Ureter (tissue), 1 donor: ENCODE measurements at regions not wholly inside any gene's neighbourhood (a gene's known extent, or its start where the extent isn't known, plus 50 kb on each side); places are given as distances from the start of the nearest gene placed in this dataset.
"Not testable (repeated sequence)": the region's sequence is repeated elsewhere in the genome, so short reads cannot be mapped to it uniquely, and the experiment has no call there.

ENCODE experiments used
- DNase-seq: peaks from one replicate; pipeline ENCODE4 v3.0.0-alpha.2; 2020; ENCODE audit warnings: low spot score
- donor health status: DM: yes; HTN: yes; CAD: no.

DNA sequence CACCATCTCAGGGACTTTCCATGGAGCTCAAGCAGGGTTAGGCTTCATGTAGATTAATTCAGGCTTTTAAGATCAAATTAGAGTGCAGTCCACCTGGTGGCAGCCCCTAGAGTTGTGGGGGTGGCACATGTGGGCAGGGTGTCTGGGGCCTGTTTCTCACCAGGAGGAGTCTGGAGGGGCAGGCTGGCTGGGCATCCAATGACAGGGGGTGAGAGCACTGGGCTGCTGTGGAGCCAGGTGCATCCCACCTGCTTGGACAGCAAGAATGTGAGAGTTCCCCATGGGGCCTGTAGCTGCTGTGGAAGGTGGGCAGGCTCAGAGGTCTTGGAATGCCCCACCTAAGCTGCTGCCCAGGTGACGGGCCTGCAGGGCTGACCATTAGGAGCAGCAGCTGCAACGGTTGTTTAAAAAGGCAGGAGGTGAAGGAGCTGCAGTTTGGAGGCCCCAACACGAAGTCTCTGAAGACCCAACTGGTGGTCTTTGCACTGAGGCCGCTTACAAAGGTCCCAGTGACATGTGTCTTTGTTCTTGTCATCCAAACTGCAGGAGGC, 686.3 kb upstream of the HS6ST1 start:
- DNase-seq: no peak

DNA sequence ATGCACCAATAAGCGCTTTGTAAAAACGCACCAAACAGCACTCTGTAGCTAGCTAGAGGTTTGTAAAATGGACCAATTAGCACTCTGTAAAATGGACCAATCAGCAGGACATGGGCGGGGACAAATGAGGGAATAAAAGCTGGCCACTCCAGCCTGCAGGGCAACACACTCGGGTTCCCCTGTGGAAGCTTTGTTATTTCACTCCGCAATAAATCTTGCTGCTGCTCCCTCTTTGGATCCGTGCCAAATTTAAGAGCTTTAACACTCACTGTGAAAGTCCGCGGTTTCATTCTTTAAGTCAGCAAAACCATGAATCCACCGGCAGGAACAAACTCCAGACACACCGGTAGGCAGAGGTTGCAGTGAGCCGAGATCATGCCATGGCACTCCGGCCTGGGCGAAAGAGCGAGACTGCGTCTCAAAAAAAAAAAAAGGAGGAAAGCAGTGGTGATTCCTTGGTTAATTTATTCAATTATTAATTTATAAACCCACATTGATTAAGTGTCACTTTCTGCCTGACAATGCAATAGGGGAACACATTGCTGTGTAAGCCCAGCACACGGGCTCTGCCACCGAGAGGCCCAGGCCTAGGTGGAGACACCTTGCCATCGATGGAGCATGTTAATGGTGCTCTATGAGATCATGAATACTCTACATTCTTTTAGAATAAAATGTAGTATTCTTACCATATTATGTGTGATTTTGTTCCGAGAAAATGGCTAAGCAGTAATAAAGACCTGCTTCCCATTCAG, 687.6 kb upstream of the HS6ST1 start:
- no peak for DNase-seq

DNA sequence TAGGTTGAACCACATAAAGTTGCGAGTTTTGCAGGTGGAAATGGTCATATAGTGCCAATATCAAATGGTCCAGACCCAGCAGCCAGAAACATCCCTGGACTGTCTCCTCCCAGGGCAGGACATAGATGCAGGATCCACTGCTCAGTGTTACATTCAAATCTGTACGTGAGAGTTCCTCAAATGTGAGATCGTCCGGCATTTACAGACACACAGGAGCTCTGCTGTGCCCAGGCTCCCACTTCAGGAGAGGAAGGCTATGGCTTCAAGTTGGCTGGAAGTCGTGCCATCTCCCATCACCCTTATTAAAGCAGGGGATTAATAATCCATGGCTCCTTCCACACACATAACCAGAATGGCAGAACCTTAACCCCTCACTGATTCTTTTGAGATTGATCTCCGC, 688.2 kb upstream of the HS6ST1 start:
- DNase-seq: no peak

DNA sequence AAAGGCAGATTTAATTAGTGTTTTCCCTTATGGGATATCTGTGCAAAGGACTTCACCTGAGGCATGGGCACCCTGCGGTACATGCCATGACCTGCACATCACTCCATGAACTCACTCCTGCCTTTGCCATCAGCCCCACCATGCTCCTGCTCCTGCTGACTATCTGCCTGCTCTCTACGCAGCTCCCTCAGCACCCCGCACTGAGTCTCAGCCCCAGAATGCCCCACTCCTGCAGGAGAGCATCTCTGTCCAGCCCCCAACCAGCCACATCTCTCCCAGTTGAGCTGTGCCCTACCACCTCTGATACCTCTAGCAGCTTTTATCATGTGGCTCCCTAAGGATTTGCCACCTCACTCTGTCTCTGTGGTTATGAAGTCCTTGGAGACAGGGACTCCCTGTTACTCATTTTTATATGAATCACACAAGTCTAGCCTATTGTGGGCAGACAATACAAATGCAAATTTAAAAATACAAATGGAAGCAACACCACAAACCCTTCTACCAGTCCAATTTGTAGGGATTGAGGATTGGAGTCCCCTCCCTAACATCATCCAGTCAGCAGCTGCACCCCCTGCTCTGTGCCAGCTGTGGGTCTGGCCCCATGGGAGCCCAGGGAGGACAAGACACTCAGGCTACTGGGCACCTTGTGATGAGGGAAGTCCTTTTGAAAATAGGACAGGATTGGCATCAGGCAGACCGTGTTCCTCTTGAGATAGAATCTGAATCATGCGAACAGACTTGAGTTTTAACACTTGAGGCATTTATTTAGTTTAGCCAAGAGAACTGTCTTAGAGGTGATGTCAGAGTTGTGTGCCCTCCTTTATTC, 689.6 kb upstream of the HS6ST1 start:
- DNase-seq: no peak

DNA sequence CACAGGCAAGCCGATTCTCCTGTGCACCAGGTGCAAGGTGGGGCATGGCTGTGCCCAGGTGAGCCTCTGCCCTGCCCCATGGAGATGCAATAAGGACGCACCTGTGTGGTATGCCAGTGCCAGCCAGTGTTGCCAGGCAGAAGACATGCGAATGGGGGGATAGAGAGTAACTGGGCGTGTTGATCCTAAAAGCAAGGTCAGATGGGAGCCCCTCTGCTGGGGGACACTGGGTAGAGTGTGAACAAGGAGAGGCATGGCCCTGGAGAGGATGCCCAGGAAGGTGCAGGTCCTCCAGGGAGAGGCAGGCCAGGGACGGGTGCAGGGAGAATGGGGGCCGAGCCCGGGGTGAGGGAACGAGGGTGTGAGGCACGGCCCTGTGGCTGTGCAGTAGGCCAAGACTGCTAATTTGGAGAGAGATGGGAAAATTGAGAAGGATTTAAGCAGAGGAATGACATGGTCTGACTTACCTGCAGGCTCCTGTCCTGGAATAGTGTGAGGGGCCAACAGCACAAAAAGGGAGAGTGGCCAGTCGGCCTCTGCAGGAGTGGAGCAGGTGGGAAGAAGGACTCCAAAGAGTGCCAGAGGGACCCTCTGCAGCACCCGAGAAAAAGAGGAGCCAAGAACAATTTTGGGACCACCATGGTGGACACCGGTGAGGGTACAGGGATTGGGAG, 690.4 kb upstream of the HS6ST1 start:
- no peak for DNase-seq

DNA sequence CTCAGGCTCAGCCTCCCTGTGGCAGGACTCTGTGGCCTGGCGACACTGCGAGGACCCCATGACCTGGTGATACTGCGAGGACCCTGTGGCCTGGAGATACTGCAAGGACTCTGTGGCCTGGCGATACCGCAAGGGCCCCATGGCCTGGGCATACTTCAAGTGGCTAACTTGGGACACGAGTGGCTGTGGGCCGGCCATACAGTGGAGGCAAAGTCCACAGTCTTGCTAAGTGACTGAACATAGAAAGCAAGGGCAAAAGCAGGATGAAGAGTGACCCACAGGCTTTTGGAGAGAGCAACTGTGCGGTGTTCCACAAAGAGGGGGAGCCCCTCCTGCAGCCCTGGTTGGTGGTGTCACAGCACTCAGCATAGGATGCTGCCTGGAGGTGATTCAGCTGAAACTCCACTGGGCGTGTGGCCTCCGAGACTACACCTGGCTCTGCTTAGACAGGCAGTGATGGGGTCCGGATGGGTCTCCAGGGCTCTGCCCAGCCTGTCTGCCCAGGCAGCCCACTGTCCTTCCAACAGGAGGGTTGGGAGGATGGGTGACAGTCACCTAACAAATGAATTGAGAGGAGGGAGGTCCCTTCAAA, 691.0 kb upstream of the HS6ST1 start:
- no peak for DNase-seq

DNA sequence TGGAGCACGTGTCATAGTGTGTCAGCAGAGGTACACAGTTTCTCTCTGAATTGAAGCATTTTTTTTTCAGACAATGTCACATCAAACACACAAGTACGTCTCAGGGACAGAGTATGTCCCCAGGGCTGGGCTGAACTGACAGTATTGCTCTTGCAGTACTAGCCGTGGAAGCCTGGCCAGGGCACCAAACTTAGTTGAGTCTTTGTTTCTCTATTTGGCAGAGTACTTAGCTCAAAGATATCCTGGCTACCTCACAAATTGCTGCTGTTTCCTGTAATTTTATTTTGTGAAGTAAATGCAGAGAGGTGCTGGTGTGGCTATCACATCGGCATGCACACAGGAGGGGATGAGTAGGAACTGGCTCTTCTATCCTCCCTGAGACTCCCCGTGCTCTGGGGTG, 691.6 kb upstream of the HS6ST1 start:
- no peak for DNase-seq

DNA sequence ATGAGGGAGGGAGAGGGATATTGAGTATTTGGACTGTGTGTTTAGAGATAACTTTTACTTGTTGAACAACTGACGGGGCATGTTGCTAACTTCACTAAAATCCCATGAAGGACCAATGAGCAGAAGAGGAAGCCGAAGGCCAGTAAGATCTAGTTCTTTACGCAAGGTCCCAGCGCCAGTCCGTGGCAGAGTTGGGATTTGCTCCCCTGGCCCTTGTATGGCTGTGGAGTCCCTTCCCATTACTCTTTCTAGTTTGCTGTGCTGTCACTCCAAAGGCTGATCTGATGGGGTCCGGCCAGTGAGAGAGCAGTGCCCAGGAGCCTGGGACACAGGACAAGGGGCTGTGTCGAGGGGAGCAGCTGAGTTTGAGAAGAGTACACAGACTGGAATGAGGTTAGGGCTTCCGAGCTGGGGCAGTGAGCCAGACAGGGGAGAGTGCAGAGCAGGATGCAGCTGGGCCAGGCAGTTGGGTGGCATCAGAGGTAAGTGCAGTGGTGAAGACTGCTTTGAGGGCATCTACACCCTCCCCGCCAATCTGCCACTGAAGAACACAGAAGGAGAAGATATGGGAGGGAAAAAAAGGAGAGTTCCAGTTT, 692.9 kb upstream of the HS6ST1 start:
- DNase-seq: no peak

DNA sequence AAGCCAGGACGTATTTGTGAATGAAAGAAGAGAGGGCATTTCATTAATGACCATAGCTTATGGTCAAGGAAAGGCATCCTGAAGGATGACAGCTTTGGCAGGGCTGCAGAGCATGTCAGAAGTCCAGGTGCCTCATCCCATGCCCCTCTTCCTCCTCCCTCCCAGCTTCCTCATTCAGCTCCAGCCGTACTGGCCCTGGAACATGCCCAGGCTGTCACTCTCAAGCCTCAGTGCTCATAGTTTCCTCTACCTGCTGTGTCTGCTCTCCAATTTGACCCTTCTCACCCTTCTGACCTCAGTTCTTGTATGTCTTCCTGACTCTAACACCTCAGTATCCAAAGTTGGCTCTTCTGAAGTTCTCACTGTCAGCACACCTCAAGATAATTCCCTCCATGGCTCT, 695.8 kb upstream of the HS6ST1 start:
- no peak for DNase-seq

DNA sequence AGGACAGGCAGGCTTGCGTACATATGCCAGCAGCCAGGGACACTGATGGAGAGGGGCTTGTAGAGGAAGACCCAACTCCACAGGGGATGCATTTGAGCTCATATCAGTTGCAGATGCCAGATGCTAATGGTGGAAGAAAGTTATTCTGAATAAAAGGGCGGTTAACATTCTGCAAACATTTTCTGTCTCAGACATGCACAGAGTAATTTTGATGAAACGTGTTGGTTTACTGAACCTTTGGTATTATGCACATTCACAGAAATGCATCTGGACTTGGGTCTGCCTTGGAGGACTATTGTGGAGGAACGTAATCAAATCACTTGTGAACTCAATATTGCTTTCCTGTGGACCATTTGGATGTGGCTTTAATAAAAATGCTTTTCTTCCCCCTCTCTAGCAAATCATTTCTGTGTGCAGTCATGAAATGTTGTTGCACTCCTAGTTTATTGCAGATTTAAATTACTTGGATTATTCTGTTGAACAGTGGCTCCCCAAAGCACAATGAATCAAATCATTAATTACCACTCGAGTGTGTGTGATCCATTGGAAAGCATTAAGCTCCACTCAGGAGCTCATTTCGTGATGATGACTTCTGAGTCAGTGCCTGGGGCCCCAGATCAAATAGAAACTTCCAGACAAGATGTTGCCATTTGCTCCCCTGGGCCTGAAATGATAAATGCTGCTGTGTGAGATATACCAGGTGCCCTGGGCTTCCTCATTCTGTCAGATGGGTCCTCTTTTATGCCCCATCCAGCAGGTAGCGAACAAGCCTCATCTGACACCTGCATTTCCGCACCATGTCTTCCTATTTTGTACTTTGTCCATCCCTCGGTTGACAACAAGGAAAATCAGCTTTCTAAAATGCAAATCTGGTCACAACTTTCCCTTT, 697.0 kb upstream of the HS6ST1 start:
- no peak for DNase-seq

DNA sequence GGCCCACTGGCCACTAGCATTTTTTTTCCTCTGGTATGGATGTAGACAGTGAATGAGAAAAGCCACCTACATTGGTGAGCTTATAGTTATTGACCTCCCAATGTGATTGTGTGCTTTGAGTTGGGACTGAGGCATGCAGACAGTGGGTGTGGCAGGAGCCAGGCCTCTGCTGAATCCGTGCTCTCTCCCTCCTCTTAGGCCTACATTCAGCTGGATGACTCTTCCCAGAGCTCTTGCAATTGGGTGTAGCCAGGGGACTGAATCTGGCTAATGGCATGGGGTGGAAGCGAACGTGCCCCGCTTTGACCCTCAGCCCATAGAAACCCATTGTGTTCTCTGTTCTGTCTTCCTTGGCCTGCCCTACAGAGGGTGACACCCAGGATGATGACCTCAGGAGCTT, 698.3 kb upstream of the HS6ST1 start:
- no peak for DNase-seq

DNA sequence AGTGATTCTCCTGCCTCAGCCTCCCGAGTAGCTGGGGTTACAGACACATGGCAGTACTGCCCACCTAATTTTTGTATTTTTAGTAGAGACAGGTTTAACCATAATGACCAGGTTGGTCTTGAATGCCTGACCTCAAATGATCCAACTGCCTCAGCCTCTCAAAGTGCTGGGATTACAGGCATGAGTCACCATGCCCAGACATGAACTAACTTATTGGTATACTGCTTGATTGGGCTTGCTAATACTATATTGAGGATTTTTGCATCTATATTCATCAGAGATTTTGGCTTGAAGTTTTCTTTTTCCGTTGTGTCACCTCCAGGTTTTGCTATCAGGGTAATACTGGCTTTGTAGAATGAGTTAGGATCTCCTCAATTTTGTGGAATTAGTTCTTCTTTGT, 706.1 kb upstream of the HS6ST1 start:
- DNase-seq: no peak

DNA sequence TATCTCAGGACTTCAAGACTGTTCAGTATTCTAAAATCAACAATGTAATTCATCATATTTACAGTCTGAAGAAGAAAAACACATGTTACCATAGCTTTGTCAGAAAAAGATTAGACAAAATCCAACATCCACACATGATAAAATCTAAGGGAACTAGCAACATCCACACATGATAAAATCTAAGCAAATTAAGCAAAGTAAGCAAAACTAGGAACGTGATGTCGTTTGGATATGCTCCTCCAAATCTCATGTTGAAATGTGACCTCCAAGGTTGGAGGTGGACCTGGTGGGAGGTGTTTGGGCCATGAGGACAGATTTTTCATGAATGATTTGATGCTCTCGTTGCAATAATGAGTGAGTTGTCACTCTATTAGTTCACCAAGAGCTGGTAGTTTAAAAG, 717.3 kb upstream of the HS6ST1 start:
- DNase-seq: no peak

DNA sequence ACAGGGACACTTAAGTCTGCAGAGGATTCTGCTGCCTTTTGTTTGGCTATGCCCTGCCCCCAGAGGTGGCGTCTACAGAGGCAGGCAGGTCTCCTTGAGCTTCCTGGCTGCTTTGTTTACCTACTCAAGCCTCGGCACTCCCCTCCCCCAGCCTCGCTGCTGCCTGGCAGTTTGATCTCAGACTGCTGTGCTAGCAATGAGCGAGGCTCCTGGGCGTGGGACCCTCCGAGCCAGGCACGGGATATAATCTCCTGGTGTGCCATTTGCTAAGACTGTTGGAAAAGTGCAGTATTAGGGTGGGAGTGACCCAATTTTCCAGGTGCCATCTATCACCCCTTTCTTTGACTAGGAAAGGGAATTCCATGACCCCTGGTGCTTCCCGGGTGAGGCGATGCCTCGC, 725.0 kb upstream of the HS6ST1 start:
- not testable (repeated sequence) for DNase-seq

DNA sequence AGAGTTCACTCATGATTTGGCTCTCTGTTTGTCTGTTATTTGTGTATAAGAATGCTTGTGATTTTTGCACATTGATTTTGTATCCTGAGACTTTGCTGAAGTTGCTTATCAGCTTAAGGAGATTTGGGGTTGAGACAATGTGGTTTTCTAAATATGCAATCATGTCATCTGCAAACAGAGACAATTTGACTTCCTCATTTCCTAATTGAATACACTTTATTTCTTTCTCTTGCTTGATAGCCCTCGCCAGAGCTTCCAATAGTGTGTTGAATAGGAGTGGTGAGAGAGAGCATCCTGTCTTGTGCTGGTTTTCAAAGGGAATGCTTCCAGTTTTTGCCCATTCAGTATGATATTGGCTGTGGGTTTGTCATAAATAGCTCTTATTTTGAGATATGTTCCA, 727.8 kb upstream of the HS6ST1 start:
- not testable (repeated sequence) for DNase-seq

DNA sequence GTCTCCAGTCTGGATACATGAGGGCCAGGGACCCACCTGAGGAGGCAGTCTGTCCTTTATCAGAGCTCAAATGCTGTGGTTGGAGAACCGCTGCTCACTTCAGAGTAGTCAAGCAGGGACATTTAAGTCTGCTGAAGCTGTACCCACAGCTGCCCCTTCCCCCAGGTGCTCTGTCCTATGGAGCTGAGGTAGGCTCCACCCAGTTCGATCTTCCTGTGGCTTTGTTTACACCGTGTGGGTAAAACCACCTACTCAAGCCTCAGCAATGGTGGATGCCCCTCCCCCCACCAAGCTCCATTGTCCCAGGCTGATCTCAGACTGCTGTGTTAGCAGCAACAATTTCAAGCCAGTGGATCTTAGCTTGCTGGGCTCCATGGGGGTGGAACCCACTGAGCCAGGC, 731.4 kb upstream of the HS6ST1 start:
- no peak for DNase-seq

DNA sequence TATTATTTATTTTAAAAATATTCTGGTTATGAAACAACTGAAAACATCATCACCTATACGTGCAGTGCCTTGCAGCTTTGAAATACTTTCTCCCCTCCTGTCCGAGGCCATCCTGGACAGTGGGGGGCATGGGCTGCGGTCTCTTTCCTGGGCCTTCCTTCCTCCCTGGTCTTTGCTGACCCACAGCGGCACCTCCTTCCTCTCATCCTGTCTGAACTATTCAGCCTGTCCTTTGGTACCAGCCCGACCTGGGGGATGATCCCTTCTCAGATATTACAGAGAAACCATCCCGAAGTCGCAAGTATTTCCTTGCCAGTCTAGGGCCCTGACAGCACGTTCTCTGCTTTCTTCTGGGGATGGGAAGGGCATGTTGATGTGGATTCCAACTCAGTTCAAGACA, 736.6 kb upstream of the HS6ST1 start:
- DNase-seq: no peak

DNA sequence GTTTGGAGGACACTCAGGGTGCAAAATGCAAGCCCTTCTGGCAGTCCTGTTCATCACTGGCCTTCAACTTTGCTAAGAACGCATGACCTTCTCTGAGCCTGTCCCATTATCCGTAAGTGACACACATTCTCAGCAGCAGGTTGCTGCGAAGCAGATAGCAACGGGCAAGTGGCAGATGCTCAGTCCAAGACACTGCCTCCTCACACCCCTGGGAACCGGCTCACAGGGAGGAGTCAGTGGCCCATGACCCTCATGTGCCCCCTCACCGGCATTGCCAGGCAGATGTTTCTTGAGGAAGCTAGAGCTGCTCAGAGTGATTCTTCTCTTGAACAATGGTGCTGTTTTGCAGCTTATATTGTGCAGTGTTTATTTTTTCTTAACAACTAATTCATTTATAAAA, 737.2 kb upstream of the HS6ST1 start:
- DNase-seq: no peak

DNA sequence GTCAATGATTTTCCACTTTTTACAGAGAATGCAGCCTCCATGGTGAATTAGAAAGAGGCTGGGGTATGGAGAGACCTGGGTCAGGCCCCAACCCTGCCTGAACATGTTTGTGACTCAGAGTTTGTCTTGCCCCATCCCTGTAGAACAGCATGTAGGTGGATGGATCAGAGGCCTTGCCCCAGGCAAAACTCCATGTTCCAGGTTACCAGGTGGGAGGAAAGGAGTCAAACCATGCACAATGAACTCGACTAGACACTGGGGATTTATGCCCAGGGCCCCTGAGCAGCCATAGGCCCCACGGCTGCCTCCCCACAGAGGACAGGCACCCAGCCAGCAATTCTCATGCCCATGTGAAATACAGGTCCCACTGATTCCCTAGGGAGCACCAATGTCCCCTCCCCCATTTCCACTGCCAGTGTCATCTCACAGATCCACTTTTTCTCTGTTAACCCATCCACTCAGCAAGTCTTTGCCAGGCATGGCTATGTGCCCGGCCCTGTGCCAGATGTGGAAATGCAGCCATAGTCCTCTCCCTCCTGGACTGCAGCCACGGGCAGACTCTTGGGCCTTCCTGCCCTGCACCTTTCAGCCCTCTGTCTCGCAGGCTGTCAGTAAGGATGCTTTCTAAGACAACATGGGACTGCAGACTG, 737.8 kb upstream of the HS6ST1 start:
- DNase-seq: no peak

DNA sequence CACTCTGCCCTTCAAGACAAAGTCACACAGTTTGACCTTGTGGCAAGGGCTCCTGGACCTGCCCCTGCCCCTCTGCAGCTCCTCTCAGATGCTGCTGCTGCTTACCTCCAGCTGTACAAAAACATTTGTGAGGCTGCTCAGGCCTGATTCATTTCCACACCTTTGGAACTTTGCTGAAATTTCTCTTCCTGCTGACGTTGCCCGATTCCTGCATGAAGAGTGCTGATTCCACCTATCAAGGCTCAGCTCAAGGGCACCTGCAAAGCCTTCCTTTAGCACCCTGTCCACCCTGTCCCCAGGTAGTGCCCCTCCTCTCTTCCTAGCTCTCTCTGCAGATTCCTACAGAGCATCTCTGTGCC, 738.3 kb upstream of the HS6ST1 start:
- no peak for DNase-seq
